GM19351 (cell line): ENCODE measurements at regions not wholly inside any gene's neighbourhood (a gene's known extent, or its start where the extent isn't known, plus 50 kb on each side); places are given as distances from the start of the nearest gene placed in this dataset.
"Not testable (repeated sequence)": the region's sequence is repeated elsewhere in the genome, so short reads cannot be mapped to it uniquely, and the experiment has no call there.

Experiments used
- ATAC-seq: cut with Tn5 transposase; IDR thresholded peaks from one replicate; pipeline ENCODE4 v1.9.1; 2021; ENCODE audit warnings: mild to moderate bottlenecking, moderate library complexity; ENCODE audit not compliant: unreplicated experiment

DNA sequence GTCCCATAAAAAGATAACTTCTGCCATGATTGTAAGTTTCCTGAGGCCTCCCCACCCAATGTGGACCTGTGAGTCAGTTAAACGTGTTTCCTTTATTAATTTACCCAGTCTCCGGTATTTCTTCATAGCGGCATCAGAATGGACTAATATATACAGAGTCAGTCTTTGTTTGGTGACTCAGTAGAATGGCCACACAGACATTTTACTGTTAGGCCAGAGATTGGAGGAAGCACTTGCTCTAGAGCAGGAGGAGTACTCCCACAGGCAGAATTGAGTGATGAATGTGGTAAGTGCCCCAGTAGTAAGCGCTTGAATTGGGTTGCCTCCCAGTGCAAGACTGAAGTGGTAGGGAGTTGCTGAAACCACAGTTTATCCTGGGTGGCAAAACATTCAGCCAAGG, 149.5 kb upstream of the SMIM30 start:
- ATAC-seq: no peak

DNA sequence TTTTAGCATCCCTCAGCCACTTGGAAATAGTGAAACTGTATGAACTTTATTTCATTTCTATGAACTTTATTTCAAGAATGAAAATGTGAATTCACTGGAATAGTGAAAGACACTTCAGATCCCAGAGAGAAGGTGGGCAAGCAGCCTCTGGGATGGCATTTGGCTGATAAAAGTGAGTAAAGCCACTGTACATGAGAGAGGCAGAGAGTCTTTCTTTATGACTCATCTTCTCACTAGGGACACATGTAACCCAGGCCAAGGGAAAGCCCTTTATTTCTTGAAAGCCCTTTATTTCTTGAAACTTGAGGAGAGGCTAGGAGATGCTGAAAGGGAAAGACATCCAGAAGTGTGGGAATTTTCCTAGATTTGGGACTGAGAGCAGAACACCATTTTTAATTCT, 148.9 kb upstream of the SMIM30 start:
- ATAC-seq: peak; percentile 85

DNA sequence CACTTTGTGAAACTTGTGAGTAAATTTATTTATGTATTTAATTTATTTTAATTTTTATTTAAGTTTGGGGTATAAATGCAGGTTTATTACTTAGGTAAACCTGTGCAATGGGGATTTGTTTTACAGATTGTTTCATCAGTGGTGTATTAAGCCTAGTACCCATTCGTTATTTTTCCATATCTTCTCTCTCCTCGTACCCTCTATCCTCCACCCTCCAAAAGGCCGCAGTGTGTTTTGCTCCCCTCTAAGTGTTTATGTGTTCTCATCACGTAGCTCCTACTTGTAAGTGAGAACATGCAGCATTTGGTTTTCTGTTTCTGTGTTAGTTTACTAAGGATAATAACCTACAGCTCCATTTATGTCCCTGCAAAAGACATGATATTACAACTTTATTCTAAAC, 145.4 kb upstream of the SMIM30 start:
- ATAC-seq: no peak

DNA sequence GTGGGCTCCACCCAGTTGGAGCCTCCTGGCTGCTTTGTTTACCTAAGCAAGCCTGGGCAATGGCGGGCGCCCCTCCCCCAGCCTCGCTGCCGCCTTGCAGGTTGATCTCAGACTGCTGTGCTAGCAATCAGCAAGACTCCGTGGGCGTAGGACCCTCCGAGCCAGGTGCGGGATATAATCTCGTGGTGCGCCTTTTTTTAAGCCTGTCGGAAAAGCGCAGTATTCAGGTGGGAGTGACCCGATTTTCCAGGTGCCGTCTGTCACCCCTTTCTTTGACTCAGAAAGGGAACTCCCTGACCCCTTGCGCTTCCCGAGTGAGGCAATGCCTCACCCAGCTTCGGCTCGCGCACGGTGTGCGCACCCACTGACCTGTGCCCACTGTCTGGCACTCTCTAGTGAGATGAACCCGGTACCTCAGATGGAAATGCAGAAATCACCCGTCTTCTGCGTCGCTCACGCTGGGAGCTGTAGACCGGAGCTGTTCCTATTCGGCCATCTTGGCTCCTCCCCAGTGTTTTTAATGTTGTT, 144.9 kb upstream of the SMIM30 start:
- not testable (repeated sequence) for ATAC-seq

DNA sequence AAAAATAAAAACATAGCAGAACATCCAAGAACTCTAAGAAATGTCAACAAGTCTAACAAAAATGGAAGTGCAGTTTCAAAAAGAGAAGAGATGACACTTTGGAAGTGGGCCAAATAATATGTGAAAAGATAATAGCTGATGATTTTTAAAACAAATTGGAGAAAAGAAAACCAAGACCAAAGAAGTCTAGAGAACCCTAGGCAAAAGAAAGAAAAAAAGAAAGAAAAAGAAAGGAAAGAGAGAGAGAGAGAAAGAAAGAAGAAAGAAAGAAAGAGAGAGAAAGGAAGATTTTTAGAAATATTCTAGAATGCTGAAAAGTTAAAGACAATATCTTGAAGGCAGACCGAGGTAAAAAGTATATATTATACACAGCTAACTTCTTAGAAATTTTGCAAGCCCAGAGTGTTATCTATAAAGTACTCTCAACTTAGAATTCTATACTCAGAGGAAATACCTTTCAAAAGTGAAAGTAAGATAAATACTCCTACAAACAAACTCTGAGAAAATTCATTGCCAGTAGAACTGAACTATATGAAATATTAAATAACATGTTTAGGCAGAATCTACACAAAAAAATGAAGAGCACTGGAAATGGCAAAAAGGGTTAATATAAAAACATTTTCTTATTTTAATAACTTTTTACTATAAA, 138.7 kb upstream of the SMIM30 start:
- ATAC-seq: no peak

DNA sequence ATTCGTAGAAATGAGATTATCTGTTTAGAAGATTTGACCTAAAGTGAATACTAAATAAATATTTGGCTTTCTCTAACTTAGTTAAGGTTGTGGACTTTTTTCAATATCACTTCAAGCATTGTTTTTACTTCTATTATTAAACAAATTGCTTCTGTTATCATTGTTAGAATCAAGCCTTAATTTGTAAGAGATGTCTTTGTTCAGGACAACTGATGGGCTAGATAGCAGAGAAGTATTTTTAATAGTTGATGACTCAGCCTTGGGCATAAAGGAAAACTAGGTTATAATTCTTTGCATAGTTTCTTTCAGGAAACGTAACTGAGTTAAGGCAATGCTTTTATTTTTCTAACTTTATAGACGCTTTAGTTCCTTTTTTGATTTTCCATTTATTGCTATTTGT, 128.8 kb upstream of the SMIM30 start:
- no peak for ATAC-seq

DNA sequence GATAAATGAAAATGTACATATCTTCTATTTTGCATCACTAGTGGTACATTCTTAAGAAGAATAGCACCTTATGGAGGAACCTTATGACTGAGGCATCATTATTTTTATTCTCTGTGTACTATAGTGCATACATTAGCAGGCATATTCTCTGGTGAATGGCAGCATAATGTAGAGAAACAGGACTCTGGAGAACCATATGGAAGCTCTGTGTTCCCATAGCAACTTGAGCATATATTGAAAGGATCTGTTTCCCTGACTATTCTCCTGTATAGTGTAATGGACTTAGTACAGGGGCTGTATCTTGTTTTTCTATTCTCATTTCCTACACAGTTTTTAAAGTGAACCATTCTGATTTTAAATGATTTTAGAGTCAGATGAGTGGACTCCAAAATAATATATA, 128.4 kb upstream of the SMIM30 start:
- ATAC-seq: no peak

DNA sequence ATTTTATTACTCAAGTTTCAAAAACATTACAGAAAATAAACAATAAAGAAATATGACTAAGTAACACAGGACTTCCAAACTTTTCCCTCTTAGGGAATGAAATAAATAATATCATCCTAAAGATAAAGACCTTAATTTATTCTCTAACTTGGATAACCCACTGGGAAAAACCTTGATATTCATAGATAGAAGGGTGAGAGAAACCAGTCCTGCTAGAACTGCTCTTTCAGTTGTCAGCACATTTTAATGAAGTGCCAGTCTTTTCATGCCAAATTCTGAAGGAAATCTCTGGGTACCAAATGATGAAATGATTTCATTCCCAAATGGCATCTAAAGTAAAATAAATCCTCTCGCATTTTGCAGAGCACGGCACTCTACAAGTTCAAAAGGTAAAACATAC, 114.5 kb upstream of the SMIM30 start:
- no peak for ATAC-seq

DNA sequence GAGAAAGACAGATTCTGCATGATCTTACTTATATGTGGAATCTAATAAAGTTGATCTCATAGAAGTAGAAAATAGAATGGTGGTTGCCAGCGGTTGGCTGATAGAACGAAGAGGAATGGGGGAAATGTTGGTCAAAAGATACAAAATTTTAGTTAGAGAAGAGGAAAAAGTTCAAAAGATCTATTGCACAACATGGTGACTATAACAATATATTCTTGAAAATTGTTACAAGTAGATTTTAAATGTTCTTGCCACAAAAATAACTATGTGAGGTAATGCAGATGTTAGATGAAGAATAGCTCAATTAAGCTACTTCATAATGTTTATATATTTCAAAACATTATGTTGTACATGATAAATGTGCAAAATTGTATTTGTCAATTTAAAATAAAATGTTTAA, 112.3 kb upstream of the SMIM30 start:
- no peak for ATAC-seq

DNA sequence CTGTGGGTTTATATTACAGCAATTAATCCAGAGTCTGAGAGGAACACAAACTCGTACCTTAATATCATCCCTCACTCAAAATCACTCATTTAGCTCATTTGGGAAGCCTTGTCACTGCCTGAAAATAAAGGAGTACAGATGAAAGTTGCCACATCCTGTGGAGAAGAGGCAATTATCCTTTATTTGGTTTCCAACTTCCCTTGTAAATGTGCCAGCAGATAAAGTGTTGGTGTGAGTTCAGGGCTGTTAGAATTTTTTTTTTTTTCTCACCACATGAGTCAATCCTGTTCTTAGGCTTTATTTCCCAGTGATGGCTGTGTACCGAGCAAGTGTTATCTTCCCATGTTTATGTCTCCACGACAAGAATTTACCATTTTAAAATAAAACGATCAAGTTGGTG, 99.0 kb upstream of the SMIM30 start:
- ATAC-seq: no peak

DNA sequence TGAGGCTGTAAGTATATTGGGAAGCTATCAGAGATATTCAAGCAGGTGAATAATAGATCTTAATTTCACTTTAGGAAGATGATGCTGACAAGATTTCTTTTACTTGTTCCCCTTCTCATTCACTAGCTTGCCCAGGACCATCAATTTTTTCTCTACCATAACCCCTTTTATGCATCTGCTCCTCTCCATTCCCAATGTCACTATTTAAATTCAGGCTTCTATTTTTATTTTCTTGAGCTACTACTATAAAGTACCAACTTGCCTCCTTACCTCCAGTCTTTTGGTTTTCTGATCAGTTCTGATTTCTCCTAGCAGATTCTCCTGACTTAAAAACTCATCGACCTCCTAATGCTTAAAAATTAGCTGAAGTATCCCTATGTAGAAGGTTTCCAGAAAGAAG, 97.7 kb upstream of the SMIM30 start:
- no peak for ATAC-seq

DNA sequence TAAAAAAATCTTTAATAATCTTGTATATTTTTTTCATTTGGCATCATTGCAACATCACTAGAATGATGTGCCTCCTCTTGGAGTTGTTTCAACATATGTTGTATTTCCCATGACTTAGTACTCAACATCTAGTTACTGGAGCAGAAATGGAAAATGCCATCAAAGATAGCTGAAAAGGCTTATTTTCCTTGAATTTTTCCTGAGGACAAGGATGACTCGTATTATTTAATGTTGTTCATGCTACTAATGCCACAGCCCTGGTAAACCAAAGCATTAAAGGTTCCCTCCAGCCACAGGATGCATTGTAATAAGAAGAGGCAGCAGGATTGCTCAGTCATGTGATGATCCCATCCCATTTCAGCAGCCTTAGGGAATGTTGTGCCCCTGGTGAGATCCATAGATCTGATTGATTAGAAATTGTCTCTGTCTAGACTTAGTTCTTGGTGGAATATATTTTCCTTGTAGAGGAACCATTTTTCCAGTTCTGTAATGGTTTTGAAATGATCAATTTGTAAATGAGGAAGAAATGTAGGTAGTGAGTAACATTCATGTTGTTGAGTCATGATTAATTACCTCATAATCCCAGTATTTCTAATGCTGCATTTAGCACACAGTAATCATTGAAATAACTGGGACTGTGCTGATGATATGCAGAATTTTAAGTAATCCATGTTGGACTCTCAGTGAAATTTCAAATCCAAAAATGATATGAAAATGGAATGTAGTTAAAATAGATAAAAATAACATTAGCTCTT, 91.3 kb upstream of the SMIM30 start:
- ATAC-seq: no peak

DNA sequence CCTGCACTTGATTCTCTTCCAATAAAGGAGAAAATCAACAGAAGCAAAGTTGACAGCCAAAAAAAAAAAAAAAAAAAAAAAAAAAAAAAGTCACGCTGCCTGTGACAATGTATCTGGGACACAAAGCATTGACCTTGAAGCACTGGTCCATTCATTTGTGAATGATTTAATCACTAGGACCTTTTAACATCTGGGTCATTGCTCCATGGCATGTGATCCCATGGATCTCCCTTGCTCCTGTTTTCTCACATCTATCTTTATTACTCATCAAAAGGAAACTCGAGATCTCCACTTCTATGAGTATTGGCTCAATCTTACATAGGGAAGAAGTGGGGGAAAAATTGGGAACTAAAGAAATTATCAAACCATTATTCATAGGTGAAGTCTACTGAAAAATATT, 89.6 kb upstream of the SMIM30 start:
- no peak for ATAC-seq

DNA sequence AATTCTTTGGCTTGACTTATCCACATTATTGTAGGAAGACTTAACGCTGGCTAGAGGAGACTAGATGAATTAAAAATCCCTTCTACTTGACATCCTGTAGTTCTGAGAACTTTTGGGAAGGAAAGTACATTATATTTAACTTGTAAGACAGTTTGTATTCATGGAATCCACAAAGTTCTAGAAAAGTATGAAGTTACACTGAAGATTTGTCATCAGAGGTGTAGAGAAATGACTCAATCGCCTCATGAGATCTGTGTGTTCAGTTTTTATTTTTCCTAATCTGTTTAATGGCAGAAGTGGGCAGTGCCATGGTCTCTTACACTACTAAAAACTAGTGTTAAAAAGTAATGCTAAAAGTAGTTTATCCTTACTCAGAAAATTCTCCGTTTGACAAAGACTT, 89.1 kb upstream of the SMIM30 start:
- ATAC-seq: no peak

DNA sequence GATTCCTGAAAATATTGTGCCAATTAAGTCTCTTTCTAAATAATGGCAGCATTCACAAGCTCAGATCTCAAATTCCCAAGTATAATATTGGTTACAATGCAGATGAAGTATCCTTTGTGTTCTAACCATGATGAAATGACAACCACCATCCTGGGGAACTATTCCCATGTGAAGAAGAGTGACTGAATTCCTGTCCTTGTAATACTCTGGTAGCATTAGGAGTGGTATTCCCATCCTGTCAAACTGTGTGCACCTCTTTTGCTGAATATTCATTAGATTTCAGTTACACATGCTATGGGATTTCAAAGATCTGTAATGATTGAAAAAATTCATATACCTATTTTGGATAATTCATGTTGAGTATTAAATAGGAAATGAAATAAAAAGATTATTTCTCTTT, 86.1 kb upstream of the SMIM30 start:
- no peak for ATAC-seq

DNA sequence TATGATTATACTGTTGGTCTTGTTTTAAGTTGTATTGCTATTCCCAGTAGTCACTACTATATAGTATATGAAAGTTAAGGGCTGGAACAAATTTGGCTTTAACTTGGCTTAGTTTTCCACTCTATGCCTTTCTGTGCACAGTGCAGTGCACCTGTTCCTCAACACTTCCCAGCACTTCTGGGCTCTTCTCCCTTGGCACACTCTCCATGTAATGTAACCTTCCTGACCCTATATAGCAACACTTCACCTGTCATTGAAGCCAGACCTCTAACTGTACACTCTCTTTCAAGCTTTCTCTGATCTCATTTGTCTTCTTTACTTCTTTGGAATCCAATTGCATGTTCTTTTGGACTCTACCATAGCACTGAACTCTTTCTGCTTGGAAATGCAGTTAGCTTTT, 83.9 kb upstream of the SMIM30 start:
- ATAC-seq: no peak

DNA sequence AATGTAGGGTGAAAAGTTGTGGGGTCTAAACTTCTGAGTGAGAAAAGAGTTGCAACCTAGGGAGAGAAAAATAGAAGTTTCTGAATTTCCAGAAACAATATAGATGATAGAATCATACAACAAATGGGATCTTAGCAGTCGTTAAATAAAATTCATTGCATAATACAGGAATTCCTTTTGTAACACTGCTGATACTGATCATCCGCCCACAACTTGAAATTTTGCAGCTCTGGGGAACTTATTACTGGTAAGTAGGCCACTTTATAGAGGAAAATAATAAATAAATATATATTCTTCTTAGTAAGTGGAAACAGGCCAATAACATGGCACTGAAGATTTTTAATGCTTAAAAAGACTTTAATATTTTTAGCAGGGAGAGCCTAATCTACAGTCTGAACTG, 81.9 kb upstream of the SMIM30 start:
- ATAC-seq: no peak

DNA sequence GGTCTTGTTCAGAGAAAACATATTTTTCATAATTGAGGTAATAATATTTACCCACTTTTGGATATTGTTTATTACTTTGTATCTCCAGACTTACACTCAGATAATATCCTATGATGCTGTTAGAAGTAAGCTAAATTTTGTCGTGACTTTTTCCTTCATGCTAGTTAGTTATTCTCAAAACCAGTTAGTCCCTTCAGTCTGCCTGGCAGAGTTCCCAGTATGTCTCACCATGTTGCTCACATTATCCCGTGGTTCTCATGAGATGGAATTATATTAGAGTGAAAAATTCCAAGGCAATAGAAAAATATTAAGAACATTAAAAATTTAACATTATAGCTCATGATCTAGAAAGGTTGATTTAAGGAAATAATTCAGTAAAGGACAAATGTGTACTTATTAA, 81.5 kb upstream of the SMIM30 start:
- no peak for ATAC-seq

DNA sequence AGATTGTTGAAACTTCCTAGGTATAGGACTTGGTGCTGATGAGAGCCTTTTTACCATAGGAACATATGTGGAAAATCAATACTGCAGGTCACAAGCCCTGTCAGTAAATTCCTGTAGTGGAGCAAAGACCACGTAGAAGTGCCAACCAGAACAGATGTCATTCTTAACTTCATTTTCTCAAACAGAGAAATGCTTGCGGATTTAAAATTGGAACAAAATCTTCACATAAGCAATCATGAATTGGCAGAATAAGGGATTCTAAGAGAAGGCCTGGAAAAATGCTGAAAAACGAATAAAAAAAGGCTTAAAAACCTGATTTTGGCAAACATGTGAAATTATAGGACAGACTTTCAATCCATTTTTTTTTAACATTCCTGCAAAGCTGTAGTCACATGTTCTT, 80.8 kb upstream of the SMIM30 start:
- no peak for ATAC-seq

DNA sequence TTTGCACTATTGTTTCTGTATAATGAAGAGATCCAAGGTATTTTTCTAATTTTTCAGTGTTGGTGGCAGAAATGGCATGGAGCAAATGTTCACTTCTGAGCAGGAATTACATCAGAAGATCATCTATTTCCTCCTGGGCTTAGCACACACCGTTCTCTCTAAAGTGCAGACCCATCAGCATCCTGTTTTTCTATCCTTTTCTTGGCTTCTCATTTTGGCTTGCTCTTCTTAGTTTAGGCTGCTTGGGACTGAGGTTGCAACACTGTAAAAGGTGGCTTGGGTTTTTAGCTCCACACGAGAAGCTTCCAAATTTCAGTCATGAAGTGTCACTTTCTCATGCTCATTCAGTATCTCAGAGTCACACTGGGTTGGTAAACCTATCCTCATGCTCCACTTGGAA, 79.9 kb upstream of the SMIM30 start:
- ATAC-seq: no peak

DNA sequence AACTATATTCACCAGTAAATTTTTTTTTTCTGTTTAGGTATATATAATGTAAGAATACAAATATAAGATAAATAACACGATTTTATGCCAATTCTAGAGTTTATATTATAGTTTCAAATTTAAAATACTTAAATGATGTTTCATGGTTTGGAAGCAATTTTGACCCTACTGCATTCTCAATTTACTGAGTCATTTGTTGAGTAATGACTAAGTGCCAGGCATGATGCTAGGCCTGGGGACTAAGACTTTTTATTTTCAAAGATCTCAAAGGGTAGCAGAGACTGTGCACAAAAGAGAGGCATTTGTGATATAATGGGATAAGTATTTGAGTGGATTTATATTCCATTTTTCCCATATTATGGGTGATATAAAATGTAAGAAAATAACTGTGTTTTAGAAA, 78.9 kb upstream of the SMIM30 start:
- no peak for ATAC-seq

DNA sequence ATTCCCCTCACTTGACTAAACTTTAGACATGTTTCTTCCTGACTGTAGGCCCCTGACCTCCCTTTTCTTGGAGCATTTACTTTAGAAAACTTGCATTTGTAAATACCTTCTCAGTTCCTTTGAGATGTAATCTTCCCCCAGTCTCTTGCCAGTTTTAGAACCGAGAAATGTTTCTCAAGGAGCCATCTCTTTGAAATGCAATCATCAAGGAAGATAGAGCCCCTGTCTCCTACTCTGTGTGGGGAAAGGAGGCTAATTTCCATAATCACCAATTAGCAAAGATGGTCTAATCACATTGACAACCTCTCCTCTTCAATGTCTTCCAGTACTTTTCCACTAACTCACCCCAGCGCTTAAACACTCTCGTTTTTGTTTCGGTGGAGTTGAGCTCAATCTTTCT, 70.0 kb upstream of the SMIM30 start:
- no peak for ATAC-seq

DNA sequence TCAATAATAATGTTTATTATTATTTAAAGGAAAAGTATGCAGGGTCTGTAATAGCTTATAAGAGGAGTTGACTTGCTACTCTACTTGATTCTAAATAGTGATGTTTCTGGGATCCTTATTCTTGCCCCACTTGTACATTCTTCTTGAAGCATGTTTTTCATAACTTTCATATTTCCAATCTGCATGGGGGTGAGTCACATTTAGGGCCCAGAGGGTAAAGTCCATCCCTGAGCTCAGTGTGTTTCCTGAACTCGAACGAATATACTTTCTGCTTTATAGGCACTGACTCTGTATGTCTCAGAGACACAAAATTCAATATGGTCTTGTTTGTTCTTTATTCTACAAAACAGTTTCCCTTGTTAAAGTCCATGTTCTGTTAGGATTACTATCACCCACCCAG, 61.0 kb upstream of the SMIM30 start:
- no peak for ATAC-seq
